GM12878 (cell line): ENCODE measurements at regions not wholly inside any gene's neighbourhood (a gene's known extent, or its start where the extent isn't known, plus 50 kb on each side); places are given as distances from the start of the nearest gene placed in this dataset.

ENCODE experiments used
- ATAC-seq: fragments of 200-7000 bp; cut with Tn5 transposase; 3 replicates; pipeline ENCODE4 v1.9.1; 2020; ENCODE audit warnings: mild to moderate bottlenecking, moderate library complexity
- BruUV-seq: library from RNA; stranded (reverse); fragments of 400-500 nt; replicated peaks from 2 replicates; lab custom pipeline; 2021; lab: Mats Ljungman, UMichigan
- CTCF ChIA-PET: fragments of 300-600 bp; sonication (Branson Sonifier 250); formaldehyde crosslinking; extraction: SDS; loops from one replicate; lab custom pipeline; 2021; ENCODE audit warnings: inconsistent platforms; lab: Yijun Ruan, JAX
- POLR2A ChIA-PET: fragments of 350-600 bp; formaldehyde crosslinking; extraction: SDS; loops from one replicate; lab custom pipeline; 2021; ENCODE audit warnings: inconsistent platforms; lab: Charles Lee
- RAD21 ChIA-PET: fragments of 300-600 bp; sonication (Branson Sonifier 250); formaldehyde crosslinking; loops from one replicate; lab custom pipeline; 2023; ENCODE audit warnings: antibody characterized with exemption; ENCODE audit not compliant: unreplicated experiment; lab: Charles Lee
- SMC1A ChIA-PET: fragments of 300-600 bp; sonication (Branson Sonifier 250); formaldehyde crosslinking; loops from one replicate; lab custom pipeline; 2023; ENCODE audit not compliant: unreplicated experiment, uncharacterized antibody; lab: Charles Lee
- DNase-seq: peaks from one replicate; pipeline ENCODE4 v3.0.0-alpha.2; 2011; ENCODE audit warnings: low read depth, low spot score
- FAIRE-seq: peaks from 3 replicates; lab custom pipeline; 2011; peaks lifted over from hg19 to GRCh38; lab: Jason Lieb, UNC
- H2AFZ ChIP-seq: 2 replicates; pipeline ENCODE4 v1.6.0; 2011; ENCODE audit warnings: low read depth, low read length, control low read depth; ENCODE audit not compliant: control insufficient read depth
- H3K27ac ChIP-seq: 2 replicates; pipeline ENCODE4 v1.5.1; 2011; ENCODE audit warnings: control low read depth; ENCODE audit not compliant: control insufficient read depth, insufficient read depth
- H3K27me3 ChIP-seq, 2 experiments: replicated peaks in 1 of 2; 2 replicates each; pipeline versions ENCODE4 v1.6.0 to v1.6.1; 2011; ENCODE audit warnings: low read length in 1 of 2; ENCODE audit not compliant: control insufficient read depth in 2 of 2, insufficient read depth in 2 of 2
- H3K36me3 ChIP-seq, 2 experiments: 2 replicates each; pipeline ENCODE4 v1.5.1; 2011; ENCODE audit warnings: low read length in 1 of 2; ENCODE audit not compliant: control insufficient read depth in 2 of 2, insufficient read depth in 2 of 2
- H3K4me1 ChIP-seq: 2 replicates; pipeline ENCODE4 v1.6.1; 2011; ENCODE audit warnings: mild to moderate bottlenecking, low read length, moderate library complexity, mixed read lengths; ENCODE audit not compliant: control insufficient read depth, insufficient read depth
- H3K4me2 ChIP-seq: 2 replicates; pipeline ENCODE4 v1.6.0; 2011; ENCODE audit warnings: control low read depth; ENCODE audit not compliant: control insufficient read depth, insufficient read depth
- H3K4me3 ChIP-seq: fragments of 200-600 bp; sonication (generic); 2 replicates; pipeline ENCODE4 v1.5.1; 2016
- H3K79me2 ChIP-seq: 2 replicates; pipeline ENCODE4 v1.6.0; 2011; ENCODE audit warnings: low read length; ENCODE audit not compliant: control insufficient read depth, insufficient read depth
- H3K9ac ChIP-seq: 2 replicates; pipeline ENCODE4 v1.8.0; 2011; ENCODE audit warnings: low read length, control low read depth, mixed read lengths; ENCODE audit not compliant: control insufficient read depth, insufficient read depth
- H3K9me3 ChIP-seq: replicated peaks from 3 replicates; pipeline ENCODE4 v1.5.1; 2011; ENCODE audit warnings: mild to moderate bottlenecking, low read length; ENCODE audit not compliant: control insufficient read depth, insufficient read depth
- H4K20me1 ChIP-seq: 2 replicates; pipeline ENCODE4 v1.6.0; 2011; ENCODE audit not compliant: control insufficient read depth, insufficient read depth
- BACH1 ChIP-seq: fragments of 450-650 bp; IDR thresholded peaks from 2 replicates; pipeline ENCODE4 v1.6.1; 2017; ENCODE audit warnings: mild to moderate bottlenecking, borderline replicate concordance
- EED ChIP-seq: sonication (generic); IDR thresholded peaks from 2 replicates; pipeline ENCODE4 v1.6.1; 2016; ENCODE audit warnings: antibody characterized with exemption, low read depth
- PBX3 ChIP-seq: IDR thresholded peaks from 2 replicates; pipeline ENCODE4 v1.6.1; 2011; ENCODE audit warnings: mild to moderate bottlenecking, low read depth, low read length, moderate library complexity; ENCODE audit not compliant: insufficient replicate concordance
- POLR2AphosphoS2 ChIP-seq: IDR thresholded peaks from 2 replicates; pipeline ENCODE4 v1.6.1; 2011; ENCODE audit warnings: low read depth, mild to moderate bottlenecking, low read length, improper control_type of control experiment, moderate library complexity
- POU2F2 ChIP-seq: IDR thresholded peaks from 3 replicates; pipeline ENCODE4 v1.6.1; 2011; ENCODE audit warnings: low read depth, mild to moderate bottlenecking, low read length, borderline replicate concordance
- RB1 ChIP-seq: fragments of 450-650 bp; formaldehyde crosslinking; IDR thresholded peaks from 2 replicates; pipeline ENCODE4 v1.6.1; 2017; ENCODE audit warnings: mild to moderate bottlenecking, borderline replicate concordance
- ZBTB33 ChIP-seq: fragments of 450-650 bp; IDR thresholded peaks from 2 replicates; pipeline ENCODE4 v1.6.1; 2017; ENCODE audit warnings: mild to moderate bottlenecking
- in situ Hi-C: fragments of 300-500 bp; cut with MboI; formaldehyde crosslinking; loops from 9 replicates; pipeline ENCODE4 v1.14.3; 2018; ENCODE audit warnings: mixed read lengths
- intact Hi-C: fragments of 100-400 bp; cut with micrococcal nuclease; formaldehyde crosslinking; loops from one replicate; pipeline ENCODE4 v1.14.2; 2022; ENCODE audit not compliant: unreplicated experiment

- no peak for FAIRE-seq
- no peaks in the 10 kb centered on the region for H3K27me3 ChIP-seq
- no peaks in the 10 kb centered on the region for H3K36me3 ChIP-seq
- ChIA-PET CTCF (no interaction called here), SMC1A (no interaction called here), RAD21 (no interaction called here), POLR2A (no interaction called here)
- no peak for ATAC-seq
- H3K4me1 ChIP-seq, result no peaks in the 10 kb centered on the region
- no peak overlapping the region for H3K4me3 ChIP-seq
- intact Hi-C loops, result no loop called here
- in situ Hi-C loops, result no loop called here
- H3K4me2 ChIP-seq, result no peak overlapping the region
- no peak overlapping the region for H3K9ac ChIP-seq
- H3K9me3 ChIP-seq, result no peaks in the 10 kb centered on the region
- BruUV-seq, result no TSS peak
- DNase-seq, result no peak
- TF ChIP-seq POLR2AphosphoS2 (no peak), RB1 (no peak), PBX3 (no peak), POU2F2 (no peak), BACH1 (no peak), ZBTB33 (no peak), EED (no peak)
- H3K27ac ChIP-seq, result no peak overlapping the region
- no peaks in the 10 kb centered on the region for H4K20me1 ChIP-seq
- H2AFZ ChIP-seq, result no peak overlapping the region
- H3K79me2 ChIP-seq, result no peaks in the 10 kb centered on the region
Measured at GRCh38 chr11:91813263-91813662, 411.4 kb upstream of the FAT3 start.
